IMR-90 (cell line): ENCODE measurements at regions not wholly inside any gene's neighbourhood (a gene's known extent, or its start where the extent isn't known, plus 50 kb on each side); places are given as distances from the start of the nearest gene placed in this dataset.

Experiments
- ATAC-seq: fragments of 200-7000 bp; cut with Tn5 transposase; 2 replicates; pipeline ENCODE4 v1.9.1; 2020; ENCODE audit warnings: low read depth, mild to moderate bottlenecking, moderate library complexity
- BruUV-seq: library from RNA; stranded (reverse); fragments of 400-500 nt; replicated peaks from 2 replicates; lab custom pipeline; 2021; lab: Mats Ljungman, UMichigan
- CTCF ChIA-PET: fragments of 300-600 bp; formaldehyde crosslinking; extraction: SDS; loops from one replicate; lab custom pipeline; 2021; ENCODE audit warnings: antibody characterized with exemption; lab: Yijun Ruan, JAX
- POLR2A ChIA-PET: fragments of 300-600 bp; sonication (Branson Sonifier 250); formaldehyde crosslinking; loops from one replicate; lab custom pipeline; 2022; ENCODE audit warnings: antibody characterized with exemption; ENCODE audit not compliant: unreplicated experiment; lab: Charles Lee
- DNase-seq: peaks from one replicate; pipeline ENCODE4 v3.0.0; 2013
- H2AFZ ChIP-seq: replicated peaks from 2 replicates; pipeline ENCODE3; 2013; ENCODE audit warnings: low read length, mild to moderate bottlenecking; ENCODE audit not compliant: poor library complexity
- H2AK5ac ChIP-seq: 2 replicates; pipeline ENCODE4 v1.6.1; 2013; ENCODE audit warnings: low read depth, low read length, inconsistent platforms
- H2AK9ac ChIP-seq: replicated peaks from 2 replicates; pipeline ENCODE3; 2013; ENCODE audit warnings: mild to moderate bottlenecking, low read depth, low read length, moderate library complexity; ENCODE audit not compliant: poor library complexity
- H2BK120ac ChIP-seq: 2 replicates; pipeline ENCODE4 v1.6.1; 2013; ENCODE audit warnings: low read depth, low read length, inconsistent platforms
- H2BK15ac ChIP-seq: 3 replicates; pipeline ENCODE4 v1.6.1; 2013; ENCODE audit warnings: low read depth, low read length, inconsistent platforms
- H2BK20ac ChIP-seq: 2 replicates; pipeline ENCODE4 v1.6.1; 2013; ENCODE audit warnings: low read depth, mild to moderate bottlenecking, inconsistent platforms, low read length, moderate library complexity
- H2BK5ac ChIP-seq: 2 replicates; pipeline ENCODE4 v1.6.1; 2013; ENCODE audit warnings: mild to moderate bottlenecking, low read depth, low read length, inconsistent platforms; ENCODE audit not compliant: poor library complexity, severe bottlenecking
- H3K14ac ChIP-seq: replicated peaks from 2 replicates; pipeline ENCODE4 v1.6.1; 2013; ENCODE audit warnings: low read depth, low read length, inconsistent platforms
- H3K18ac ChIP-seq: 2 replicates; pipeline ENCODE4 v1.6.1; 2013; ENCODE audit warnings: low read depth, low read length, control low read depth
- H3K23ac ChIP-seq: 2 replicates; pipeline ENCODE4 v1.6.1; 2013; ENCODE audit warnings: low read depth, low read length, inconsistent platforms
- H3K27ac ChIP-seq: 2 replicates; pipeline ENCODE4 v1.5.1; 2013; ENCODE audit warnings: mild to moderate bottlenecking, control low read depth, low read length; ENCODE audit not compliant: insufficient read depth
- H3K27me3 ChIP-seq: 2 replicates; pipeline ENCODE4 v1.6.1; 2013; ENCODE audit warnings: low read length; ENCODE audit not compliant: control insufficient read depth, insufficient read depth
- H3K36me3 ChIP-seq: 2 replicates; pipeline ENCODE4 v1.6.1; 2013; ENCODE audit warnings: low read length, mixed read lengths; ENCODE audit not compliant: control insufficient read depth, insufficient read depth
- H3K4ac ChIP-seq: 2 replicates; pipeline ENCODE4 v1.6.1; 2013; ENCODE audit warnings: low read depth, low read length, inconsistent platforms
- H3K4me1 ChIP-seq: 2 replicates; pipeline ENCODE4 v1.6.1; 2013; ENCODE audit warnings: low read length, mixed read lengths; ENCODE audit not compliant: control insufficient read depth, insufficient read depth
- H3K4me2 ChIP-seq: 2 replicates; pipeline ENCODE4 v1.6.1; 2013; ENCODE audit warnings: low read depth, mild to moderate bottlenecking, control low read depth, low read length, moderate library complexity
- H3K4me3 ChIP-seq: 2 replicates; pipeline ENCODE4 v1.5.1; 2013; ENCODE audit warnings: low read depth, mild to moderate bottlenecking, control low read depth, low read length, moderate library complexity; ENCODE audit not compliant: insufficient read depth
- H3K56ac ChIP-seq: 2 replicates; pipeline ENCODE4 v1.6.1; 2013; ENCODE audit warnings: low read length, inconsistent platforms; ENCODE audit not compliant: insufficient read depth; ENCODE audit errors: extremely low read depth
- H3K79me1 ChIP-seq, 2 experiments: 2 replicates each; pipeline ENCODE4 v1.6.1; 2013; ENCODE audit warnings: low read length in 2 of 2, inconsistent platforms in 1 of 2, low read depth in 1 of 2
- H3K9ac ChIP-seq: 2 replicates; pipeline ENCODE4 v1.6.1; 2013; ENCODE audit warnings: low read depth, low read length, control low read depth
- H3K9me1 ChIP-seq: 2 replicates; pipeline ENCODE4 v1.6.1; 2013; ENCODE audit warnings: low read length, inconsistent platforms; ENCODE audit not compliant: insufficient read depth
- H3K9me3 ChIP-seq: 2 replicates; pipeline ENCODE4 v1.6.1; 2013; ENCODE audit warnings: low read length; ENCODE audit not compliant: control insufficient read depth, insufficient read depth
- H4K20me1 ChIP-seq: 2 replicates; pipeline ENCODE4 v1.6.1; 2013; ENCODE audit warnings: low read length, inconsistent platforms; ENCODE audit not compliant: insufficient read depth
- H4K5ac ChIP-seq: 2 replicates; pipeline ENCODE4 v1.6.1; 2013; ENCODE audit warnings: mild to moderate bottlenecking, low read depth, low read length, control low read depth
- H4K8ac ChIP-seq, 2 experiments: 2 replicates each; pipeline ENCODE4 v1.6.1; 2013; ENCODE audit warnings: low read depth in 2 of 2, low read length in 2 of 2, control low read depth in 1 of 2, inconsistent platforms in 1 of 2
- H4K91ac ChIP-seq: 2 replicates; pipeline ENCODE4 v1.6.1; 2013; ENCODE audit warnings: low read depth, low read length, inconsistent platforms; ENCODE audit not compliant: insufficient read depth
- POLR2A ChIP-seq: IDR thresholded peaks from 2 replicates; pipeline ENCODE4 v1.6.1; 2012; ENCODE audit warnings: mild to moderate bottlenecking, low read depth, low read length
- whole genome bisulfite sequencing, 2 experiments: methylation state at CpG; one replicate each; pipeline versions ENCODE4 v1.1.5 to v1.1.7; 2013; ENCODE audit warnings: missing lambda C conversion rate in 2 of 2; ENCODE audit not compliant: insufficient read length in 1 of 2; ENCODE audit errors: extremely low coverage in 2 of 2; 5-methylcytosine and 5-hydroxymethylcytosine counted together
- dilution Hi-C: fragments of 300-500 bp; cut with HindIII; formaldehyde crosslinking; loops from one replicate; pipeline ENCODE4 v1.14.3; 2018; ENCODE audit warnings: low sequenced_read_pairs; ENCODE audit not compliant: unreplicated experiment
- in situ Hi-C: fragments of 300-500 bp; cut with MboI; formaldehyde crosslinking; loops from 3 replicates; pipeline ENCODE4 v1.14.3; 2019; ENCODE audit warnings: low sequenced_read_pairs, inconsistent platforms, mixed read lengths
- intact Hi-C: fragments of 100-400 bp; cut with micrococcal nuclease; formaldehyde crosslinking; loops from 2 replicates; pipeline ENCODE4 v1.10.0; 2022

GRCh38 chr3:106323586-106323985 is 454.8 kb upstream of the CBLB start:
- no CpG with 5 or more reads among the region's 1 CpG for WGBS, 2 experiments
- Histone ChIP-seq H3K4me3 (no peak overlapping the region), H3K4ac (no peak overlapping the region), H2BK15ac (no peak overlapping the region), H3K79me1 (no peaks in the 10 kb centered on the region), H2BK120ac (no peak overlapping the region), H2AK5ac (no peak overlapping the region), H3K4me2 (no peak overlapping the region), H4K91ac (no peak overlapping the region), H3K9me3 (peaks cover 5% of the 10 kb centered on the region; the same call in 1 of the 2 replicates), H3K23ac (no peak overlapping the region), H2AK9ac (no peak overlapping the region), H2BK20ac (no peak overlapping the region), H3K27ac (no peak overlapping the region), H3K4me1 (no peaks in the 10 kb centered on the region; the same call in 1 of the 2 replicates), H3K36me3 (no peaks in the 10 kb centered on the region), H4K8ac (no peak overlapping the region), H3K9me1 (no peaks in the 10 kb centered on the region), H2AFZ (no peak overlapping the region), H2BK5ac (no peak overlapping the region), H3K18ac (no peak overlapping the region), H3K56ac (no peak overlapping the region), H3K9ac (no peak overlapping the region), H3K27me3 (no peaks in the 10 kb centered on the region), H4K5ac (no peak overlapping the region), H4K20me1 (no peaks in the 10 kb centered on the region), H3K14ac (no peak overlapping the region)
- in situ Hi-C loops = no loop called here
- dilution Hi-C loops = no loop called here
- intact Hi-C loops = no loop called here
- CTCF ChIA-PET = interaction anchor here (0.7 kb wide), 1 partner anchor 10 kb away, joined by 3 read pairs; no protein-coding TSS in a partner anchor
- ATAC-seq (no peak), DNase-seq (no peak)
- no peak for TF ChIP-seq POLR2A
- BruUV-seq = no TSS peak
- POLR2A ChIA-PET = no interaction called here
